Spleen (tissue), 7 donors: ENCODE measurements at regions not wholly inside any gene's neighbourhood (a gene's known extent, or its start where the extent isn't known, plus 50 kb on each side); places are given as distances from the start of the nearest gene placed in this dataset.

Experiments used
- CTCF ChIP-seq, 11 experiments: fragments of 200-600 bp in 7 of 11; fragments of 450-650 bp in 4 of 11; sonication (generic) in 4 of 11; IDR thresholded peaks in 8 of 11; conservative IDR thresholded peaks in 3 of 11; 1 replicate in 7 of 11; 2 replicates in 4 of 11; pipeline versions ENCODE4 v1.4.0 to v1.8.0; 2016 to 2021; ENCODE audit warnings: antibody characterized with exemption in 11 of 11, inconsistent platforms in 4 of 11, mild to moderate bottlenecking in 1 of 11
- POLR2A ChIP-seq, 3 donors: fragments of 450-650 bp; IDR thresholded peaks; one replicate each; pipeline ENCODE4 v1.5.1; 2017; ENCODE audit warnings: antibody characterized with exemption in 3 of 3, mild to moderate bottlenecking in 1 of 3
- POLR2AphosphoS5 ChIP-seq, 3 donors: sonication (generic); formaldehyde crosslinking; IDR thresholded peaks; one replicate each; pipeline ENCODE4 v1.5.1; 2017; ENCODE audit warnings: antibody characterized with exemption in 3 of 3
- donor health status: DM: no; HTN: no; CAD: no; lungs with moderate emphysema.
- donor health status: DM: no; HTN: no; CAD: no.
- donor health status: DM: no; HTN: no; CAD: no.

GRCh38 chr14:85892251-85892650 is 362.3 kb downstream of the FLRT2 start:
- TF ChIP-seq CTCF (IDR thresholded peaks at IDR 0.05 in 8 of 11, conservative IDR thresholded peaks at IDR 0.05 in 3 of 11): no peak
- TF ChIP-seq POLR2AphosphoS5 (IDR thresholded peaks at IDR 0.05): no peak
- TF ChIP-seq POLR2A (IDR thresholded peaks at IDR 0.05): no peak
